ENCODE measurements at regions not wholly inside any gene's neighbourhood (a gene's known extent, or its start where the extent isn't known, plus 50 kb on each side); places are given as distances from the start of the nearest gene placed in this dataset.

GRCh38 chr13:111503376-111503775 is 182.9 kb downstream of the TEX29 start:
- no peak for DNase-seq

GRCh38 chr13:111503905-111504695 is 183.7 kb downstream of the TEX29 start:
- no peak for DNase-seq

- no peak for DNase-seq
Measured at GRCh38 chr13:111505175-111505777, 184.8 kb downstream of the TEX29 start.

- DNase-seq, result no peak
Measured at GRCh38 chr13:111506125-111506524, 185.7 kb downstream of the TEX29 start.

- no peak for DNase-seq
Measured at GRCh38 chr13:111506621-111507020, 186.2 kb downstream of the TEX29 start.

- DNase-seq, result no peak
Measured at GRCh38 chr13:111508164-111508870, 187.9 kb downstream of the TEX29 start.

GRCh38 chr13:111508902-111509509 is 188.6 kb downstream of the TEX29 start:
- no peak for DNase-seq

GRCh38 chr13:111510502-111511218 is 190.2 kb downstream of the TEX29 start:
- no peak for DNase-seq

- no peak for DNase-seq
Measured at GRCh38 chr13:111511219-111511732, 190.8 kb downstream of the TEX29 start.

- DNase-seq, result no peak
Measured at GRCh38 chr13:111511805-111512504, 191.5 kb downstream of the TEX29 start.

- DNase-seq, result no peak
Measured at GRCh38 chr13:111512707-111513106, 192.3 kb downstream of the TEX29 start.

- DNase-seq, result no peak
Measured at GRCh38 chr13:111513766-111514609, 193.5 kb downstream of the TEX29 start.

- DNase-seq, result no peak
Measured at GRCh38 chr13:111514610-111515306, 194.3 kb downstream of the TEX29 start.

GRCh38 chr13:111515307-111515617 is 194.8 kb downstream of the TEX29 start:
- DNase-seq, result no peak

GRCh38 chr13:111515635-111516034 is 195.2 kb downstream of the TEX29 start:
- no peak for DNase-seq

- DNase-seq, result no peak
Measured at GRCh38 chr13:111516712-111517640, 196.5 kb downstream of the TEX29 start.

GRCh38 chr13:111517641-111518010 is 197.2 kb downstream of the TEX29 start:
- no peak for DNase-seq

- no peak for DNase-seq
Measured at GRCh38 chr13:111518161-111518792, 197.8 kb downstream of the TEX29 start.

- no peak for DNase-seq
Measured at GRCh38 chr13:111519041-111519440, 198.6 kb downstream of the TEX29 start.

All from NCI-H2171 (cell line).